GM19351 (cell line): ENCODE measurements at regions not wholly inside any gene's neighbourhood (a gene's known extent, or its start where the extent isn't known, plus 50 kb on each side); places are given as distances from the start of the nearest gene placed in this dataset.
"Not testable (repeated sequence)": the region's sequence is repeated elsewhere in the genome, so short reads cannot be mapped to it uniquely, and the experiment has no call there.

Experiments
- ATAC-seq: cut with Tn5 transposase; IDR thresholded peaks from one replicate; pipeline ENCODE4 v1.9.1; 2021; ENCODE audit warnings: mild to moderate bottlenecking, moderate library complexity; ENCODE audit not compliant: unreplicated experiment

GRCh38 chr10:65660006-65660405, 1265.8 kb upstream of the LRRTM3 start:
- ATAC-seq = no peak

- no peak for ATAC-seq
Measured at GRCh38 chr10:65670087-65670486, 1255.7 kb upstream of the LRRTM3 start.

DNA sequence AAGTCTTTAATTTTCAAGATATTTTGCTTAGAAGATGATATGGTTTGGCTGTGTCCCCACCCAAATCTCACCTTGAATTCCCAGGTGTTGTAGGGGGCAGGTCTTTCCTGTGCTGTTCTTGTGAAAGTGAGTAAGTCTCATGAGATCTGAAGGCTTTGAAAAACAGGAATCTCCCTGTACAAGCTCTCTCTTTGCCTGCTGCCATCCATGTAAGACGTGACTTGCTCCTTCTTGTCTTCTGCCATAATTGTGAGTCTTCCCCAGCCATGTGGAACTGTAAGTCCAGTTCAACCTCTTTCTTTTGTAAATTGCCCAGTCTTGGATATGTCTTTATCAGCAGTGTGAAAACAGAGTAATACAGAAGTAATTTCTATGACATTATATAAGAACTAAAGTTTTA, 1255.2 kb upstream of the LRRTM3 start:
- not testable (repeated sequence) for ATAC-seq

GRCh38 chr10:65675236-65675635, 1250.6 kb upstream of the LRRTM3 start:
- no peak for ATAC-seq

DNA sequence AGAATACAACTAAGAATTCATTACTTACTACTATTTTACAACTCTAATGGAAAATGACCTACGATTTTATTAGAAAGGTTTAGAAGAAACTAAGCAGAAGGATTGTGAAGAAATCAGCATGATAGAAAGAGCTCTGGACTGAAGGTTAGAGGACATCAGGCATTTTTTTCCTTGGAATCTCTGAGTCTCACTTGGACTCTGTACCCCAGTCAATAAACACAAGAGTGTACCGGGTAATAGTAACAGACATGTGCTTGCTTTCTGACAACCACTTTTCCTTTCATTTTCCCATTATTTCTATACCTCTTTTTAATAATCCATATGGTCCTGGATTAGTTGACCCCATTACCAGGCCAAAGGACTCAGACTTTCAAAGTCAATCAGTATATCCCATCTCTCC, 1240.9 kb upstream of the LRRTM3 start:
- ATAC-seq = no peak

DNA sequence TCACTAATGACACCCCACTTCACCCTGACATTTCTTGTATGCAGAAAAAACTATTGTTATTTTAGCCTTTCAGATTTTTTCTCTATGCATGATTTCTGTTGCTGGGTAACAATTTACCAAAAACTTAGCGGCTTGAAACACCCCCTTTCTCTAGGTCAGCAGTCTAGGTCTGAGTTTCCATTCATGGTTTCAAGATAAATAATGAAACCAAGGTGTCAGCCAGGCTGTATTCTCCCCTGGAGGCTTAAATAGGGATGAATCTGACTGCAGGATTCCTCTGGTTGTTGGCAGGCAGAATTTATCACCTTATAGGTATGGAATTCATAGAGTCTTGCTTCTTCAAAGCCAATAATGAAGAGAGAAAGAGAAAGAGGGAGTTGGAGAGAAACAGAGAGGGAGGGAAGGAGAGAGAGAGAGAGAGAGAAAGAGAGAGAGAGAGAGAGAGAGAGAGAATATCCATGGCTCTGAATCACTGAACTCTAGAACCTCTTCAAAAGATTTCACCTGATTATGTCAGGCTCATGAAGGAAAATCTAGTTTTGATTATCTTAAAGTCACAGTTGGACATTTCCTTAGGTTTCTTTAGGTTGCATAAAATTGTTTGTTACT, 1224.6 kb upstream of the LRRTM3 start:
- no peak for ATAC-seq

DNA sequence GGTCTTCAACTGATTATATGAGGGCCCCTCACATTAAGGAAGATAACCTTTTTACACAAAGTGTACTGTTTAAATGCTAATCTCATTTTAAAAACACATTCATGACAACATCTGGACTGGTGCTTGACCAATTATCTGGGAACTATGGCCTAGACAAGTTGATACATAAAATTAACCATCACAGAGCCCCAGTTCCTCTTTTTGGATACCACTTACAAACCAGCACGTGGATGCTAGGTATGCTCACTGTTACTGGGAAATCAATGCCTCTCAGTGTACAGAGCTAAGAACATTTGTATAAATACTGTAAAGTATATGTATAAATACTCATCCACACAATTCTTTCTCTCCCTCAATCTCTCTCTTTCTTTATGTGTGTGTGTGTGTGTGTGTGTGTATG, 1217.8 kb upstream of the LRRTM3 start:
- no peak for ATAC-seq

DNA sequence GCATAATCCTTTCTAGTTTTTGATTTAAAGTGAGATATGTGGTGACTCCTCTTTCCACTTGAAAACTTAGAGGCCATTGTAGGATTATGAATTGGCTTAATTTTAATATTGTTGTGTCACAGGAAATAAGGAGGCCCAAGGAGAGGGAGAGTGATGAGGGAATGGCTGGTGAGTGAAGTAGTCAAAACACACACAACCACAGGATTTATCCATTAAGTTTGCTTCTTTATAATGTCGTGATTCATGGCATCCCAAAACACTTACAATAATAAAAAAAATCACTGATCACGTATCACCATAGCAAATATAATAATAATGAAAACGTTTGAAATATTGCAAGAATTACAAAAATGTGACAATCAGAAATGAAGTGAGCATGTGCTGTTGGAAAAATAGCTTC, 1215.5 kb upstream of the LRRTM3 start:
- ATAC-seq = no peak

DNA sequence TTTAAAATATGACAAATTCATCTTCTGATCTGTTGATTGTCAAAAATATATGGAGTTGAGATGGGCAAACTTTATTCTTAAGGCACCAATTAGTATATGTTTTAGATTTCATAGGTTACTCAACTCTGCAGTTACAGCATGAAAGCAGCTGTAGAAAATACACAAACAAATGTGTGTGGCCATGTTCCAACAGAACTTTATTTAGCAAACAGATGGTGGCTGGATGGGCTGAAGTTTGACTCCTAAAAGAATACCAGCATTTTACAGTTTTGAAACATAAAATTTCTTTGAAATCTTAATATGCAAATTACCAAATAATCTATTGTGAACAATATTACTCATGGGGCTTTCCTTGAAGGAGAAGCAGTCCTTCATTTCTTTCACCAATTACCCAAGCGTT, 1206.0 kb upstream of the LRRTM3 start:
- ATAC-seq = no peak

GRCh38 chr10:65720901-65721300, 1204.9 kb upstream of the LRRTM3 start:
- ATAC-seq = no peak

DNA sequence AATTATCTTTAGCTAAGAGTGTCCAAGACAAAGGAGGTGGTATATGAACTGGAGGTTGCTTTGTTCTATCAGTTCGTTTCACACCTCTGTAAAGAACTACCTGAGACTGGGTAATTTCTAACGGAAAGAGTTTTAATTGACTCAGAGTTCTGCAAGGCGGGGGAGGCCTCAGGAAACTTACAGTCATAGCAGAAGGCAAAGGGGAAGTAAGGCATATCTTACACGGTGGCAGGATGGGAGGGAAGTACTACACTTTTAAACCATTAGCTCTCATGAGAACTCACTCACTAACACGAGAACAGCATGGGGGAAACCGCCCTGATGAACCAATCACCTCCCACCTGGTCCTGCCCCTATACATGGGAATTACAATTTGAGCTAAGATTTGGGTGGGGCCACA, 1202.3 kb upstream of the LRRTM3 start:
- ATAC-seq = no peak

GRCh38 chr10:65735382-65735781, 1190.5 kb upstream of the LRRTM3 start:
- ATAC-seq = no peak

DNA sequence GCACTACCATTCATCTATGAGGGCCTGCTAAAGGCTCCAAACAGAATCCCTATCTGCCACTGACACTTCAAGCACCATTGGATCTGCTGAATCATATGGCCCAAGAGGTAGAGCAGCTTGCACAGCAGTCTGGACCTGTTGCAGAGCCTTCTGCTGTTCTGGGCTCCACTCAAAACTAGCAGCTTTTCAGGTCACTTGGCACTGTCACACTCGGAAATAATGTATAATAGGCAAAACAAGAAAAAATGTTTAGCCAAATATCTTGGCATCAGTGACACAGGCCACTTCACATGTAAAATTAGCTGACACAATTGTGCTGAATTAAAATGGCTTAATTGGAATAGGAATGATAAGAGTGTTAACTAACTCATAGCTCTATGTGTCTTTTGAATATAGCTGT, 1182.9 kb upstream of the LRRTM3 start:
- no peak for ATAC-seq

DNA sequence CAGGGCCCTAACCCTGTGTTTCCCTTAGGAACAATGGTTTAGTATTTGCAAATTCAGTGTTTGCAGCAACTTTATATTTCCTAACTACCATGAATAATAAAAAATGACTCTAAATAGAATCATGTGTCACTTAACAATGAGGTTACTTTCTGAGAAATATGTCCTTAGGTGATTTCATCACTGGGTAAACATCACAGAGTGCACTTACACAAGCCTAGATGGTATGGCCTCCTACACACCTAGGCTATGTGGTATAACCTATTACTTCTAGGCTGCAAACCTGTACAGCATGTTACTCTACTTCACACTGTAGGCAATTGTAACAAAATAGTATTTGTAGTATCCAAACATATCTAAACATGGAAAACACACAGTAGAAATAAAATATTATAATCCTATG, 1174.6 kb upstream of the LRRTM3 start:
- ATAC-seq = no peak

- no peak for ATAC-seq
Measured at GRCh38 chr10:65751896-65752295, 1173.9 kb upstream of the LRRTM3 start.

DNA sequence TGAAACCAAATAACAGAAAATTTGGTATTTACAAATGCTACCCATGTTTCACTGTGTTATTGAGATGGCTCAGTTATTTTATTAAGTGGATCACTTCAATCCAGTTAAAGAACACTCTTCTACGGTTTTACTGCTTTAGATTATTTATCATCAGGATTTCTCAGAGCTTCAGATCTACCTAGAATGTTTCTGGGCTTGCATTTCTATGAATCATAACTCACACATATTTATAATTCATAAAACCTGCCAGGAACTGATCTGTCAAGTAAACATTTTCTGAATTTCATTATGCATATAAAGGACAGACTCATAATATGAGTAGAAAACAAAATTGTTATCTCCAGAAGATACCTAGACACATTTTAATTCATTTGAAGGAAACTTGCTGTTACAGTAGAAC, 1172.3 kb upstream of the LRRTM3 start:
- ATAC-seq = no peak

DNA sequence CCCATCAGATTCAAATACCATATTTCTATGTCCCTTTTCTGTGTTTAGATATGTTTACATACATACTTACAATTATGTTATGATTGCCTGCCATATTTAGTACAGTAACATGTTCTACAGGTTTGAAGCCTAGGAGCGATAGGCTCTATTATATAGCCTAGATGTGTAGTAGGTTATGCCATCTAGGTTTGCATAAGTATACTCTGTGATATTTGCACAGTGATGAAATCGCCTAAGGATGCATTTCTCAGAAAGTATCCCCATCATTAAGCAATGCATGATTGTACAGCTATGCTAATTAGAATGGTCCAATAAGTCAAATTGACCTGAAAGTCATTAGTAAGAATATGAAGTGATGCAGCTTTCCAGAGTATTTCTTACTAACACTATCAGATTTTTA, 1171.7 kb upstream of the LRRTM3 start:
- no peak for ATAC-seq

GRCh38 chr10:65762311-65762710, 1163.5 kb upstream of the LRRTM3 start:
- no peak for ATAC-seq

GRCh38 chr10:65765006-65765541, 1160.8 kb upstream of the LRRTM3 start:
- ATAC-seq = no peak

- ATAC-seq = no peak
Measured at GRCh38 chr10:65769828-65770227, 1156.0 kb upstream of the LRRTM3 start.

DNA sequence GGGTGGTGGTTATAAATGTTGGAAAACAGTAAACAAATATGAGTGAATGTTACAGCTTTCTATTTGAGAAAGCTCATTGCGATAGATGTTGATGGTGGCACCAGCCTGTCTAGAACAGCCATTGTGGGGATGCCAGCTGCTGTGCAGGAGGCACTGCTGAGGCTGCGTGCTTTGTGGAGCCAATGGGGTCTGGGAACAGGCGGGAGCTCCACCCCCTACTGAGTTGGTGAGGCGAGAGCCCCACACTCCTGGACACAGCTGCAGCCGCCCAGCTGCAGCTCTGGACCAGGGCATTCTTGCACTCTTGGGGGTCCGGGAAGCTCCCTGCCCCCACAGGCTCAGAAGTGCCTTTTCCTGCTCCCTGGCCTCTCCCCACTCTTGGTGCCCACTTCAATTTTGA, 1147.1 kb upstream of the LRRTM3 start:
- ATAC-seq = no peak

- no peak for ATAC-seq
Measured at GRCh38 chr10:65779985-65780384, 1145.9 kb upstream of the LRRTM3 start.

- ATAC-seq = no peak
Measured at GRCh38 chr10:65786279-65786678, 1139.6 kb upstream of the LRRTM3 start.
